HL-60 (cell line): ENCODE measurements at regions not wholly inside any gene's neighbourhood (a gene's known extent, or its start where the extent isn't known, plus 50 kb on each side); places are given as distances from the start of the nearest gene placed in this dataset.

Experiments
- DNase-seq, 2 experiments: peaks; one replicate each; pipeline ENCODE4 v3.0.0-alpha.2; 2010 to 2020; ENCODE audit warnings: low read depth in 1 of 2, low spot score in 1 of 2
- H3K27ac ChIP-seq: fragments of 250-450 bp; sonication (Bioruptor Pico); replicated peaks from 2 replicates; pipeline ENCODE4 v1.5.1; 2020; ENCODE audit warnings: mild to moderate bottlenecking, moderate library complexity
- H3K27me3 ChIP-seq: fragments of 250-450 bp; sonication (Bioruptor Pico); 2 replicates; pipeline ENCODE4 v1.5.1; 2021; ENCODE audit warnings: mild to moderate bottlenecking, moderate library complexity; ENCODE audit not compliant: insufficient read depth, poor library complexity, severe bottlenecking
- H3K4me3 ChIP-seq: replicated peaks from 2 replicates; pipeline ENCODE4 v1.5.1; 2011; ENCODE audit warnings: mild to moderate bottlenecking, control low read depth, low read length; ENCODE audit not compliant: insufficient read depth
- CTCF ChIP-seq: IDR thresholded peaks from one replicate; pipeline ENCODE4 v1.5.1; 2011; ENCODE audit warnings: low read length, control low read depth, inconsistent platforms; ENCODE audit not compliant: insufficient read depth
- GABPA ChIP-seq: IDR thresholded peaks from 2 replicates; pipeline ENCODE4 v1.6.1; 2012; ENCODE audit warnings: low read depth
- POLR2AphosphoS5 ChIP-seq: IDR thresholded peaks from 2 replicates; pipeline ENCODE4 v1.6.1; 2012; ENCODE audit warnings: low read depth
- REST ChIP-seq: IDR thresholded peaks from 2 replicates; pipeline ENCODE4 v1.6.1; 2012; ENCODE audit warnings: low read depth; ENCODE audit not compliant: insufficient replicate concordance
- SPI1 ChIP-seq: IDR thresholded peaks from 2 replicates; pipeline ENCODE4 v1.6.1; 2012; ENCODE audit warnings: low read depth, mild to moderate bottlenecking, borderline replicate concordance

DNA sequence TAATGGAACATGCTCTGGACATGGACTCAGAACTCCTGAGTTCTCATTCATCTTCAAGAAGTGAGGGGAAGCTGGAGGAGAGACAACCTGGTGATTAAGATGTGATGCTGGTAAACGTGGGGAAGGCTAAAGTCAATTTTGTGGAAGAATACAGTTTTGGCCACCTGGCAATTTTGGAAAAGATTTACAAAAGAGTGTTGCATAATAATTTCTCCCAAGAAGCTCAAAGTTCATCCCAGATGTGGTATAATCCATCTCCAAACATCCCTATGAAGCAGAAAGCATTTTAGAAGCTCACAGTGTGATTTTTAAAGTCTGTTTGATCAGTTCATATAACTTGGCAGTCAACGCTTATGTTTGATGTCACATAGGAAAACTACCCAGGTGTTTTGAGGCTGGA is 208.7 kb downstream of the LMX1A start:
- Histone ChIP-seq H3K4me3 (no peak overlapping the region), H3K27me3 (peaks cover 5% of the 10 kb centered on the region), H3K27ac (no peak overlapping the region)
- DNase-seq: no peak
- TF ChIP-seq CTCF (no peak), REST (no peak), POLR2AphosphoS5 (no peak), SPI1 (no peak), GABPA (no peak)

DNA sequence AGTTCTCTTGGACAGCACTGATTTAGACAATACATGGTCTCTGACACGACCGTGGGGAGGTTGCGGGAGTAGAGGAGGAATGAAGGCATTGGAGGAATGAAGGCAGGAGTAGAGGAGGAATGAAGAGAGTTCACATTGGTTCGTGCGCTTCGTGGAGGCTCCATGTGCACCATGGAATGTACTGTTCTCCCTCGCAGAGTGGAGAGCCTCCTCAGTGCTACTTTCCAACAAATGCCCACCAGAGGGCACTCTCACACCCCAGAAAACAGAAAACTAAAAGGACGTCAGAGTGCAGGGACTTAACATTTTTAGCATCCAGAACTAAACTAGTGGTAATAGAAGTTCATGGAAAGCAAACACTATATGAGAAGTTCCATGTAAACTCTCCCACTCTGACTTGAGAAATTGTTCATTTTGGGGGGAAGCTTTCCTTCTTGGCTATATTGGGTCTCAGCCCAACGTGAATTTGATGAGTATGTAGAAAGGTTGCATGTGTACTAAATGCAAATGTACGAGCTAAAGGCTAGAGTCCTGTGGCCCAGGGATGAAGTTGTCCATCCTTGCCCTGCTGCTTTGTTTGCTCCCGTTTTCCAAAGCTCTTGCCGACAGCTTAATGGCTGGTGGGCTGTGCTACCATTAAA is 211.6 kb downstream of the LMX1A start:
- Histone ChIP-seq H3K27ac (no peak overlapping the region), H3K27me3 (no peaks in the 10 kb centered on the region), H3K4me3 (no peak overlapping the region)
- peak in 1 of 2 experiments; percentile 31 for DNase-seq
- TF ChIP-seq GABPA (no peak), REST (no peak), POLR2AphosphoS5 (no peak), CTCF (peak; percentile 66), SPI1 (no peak)

DNA sequence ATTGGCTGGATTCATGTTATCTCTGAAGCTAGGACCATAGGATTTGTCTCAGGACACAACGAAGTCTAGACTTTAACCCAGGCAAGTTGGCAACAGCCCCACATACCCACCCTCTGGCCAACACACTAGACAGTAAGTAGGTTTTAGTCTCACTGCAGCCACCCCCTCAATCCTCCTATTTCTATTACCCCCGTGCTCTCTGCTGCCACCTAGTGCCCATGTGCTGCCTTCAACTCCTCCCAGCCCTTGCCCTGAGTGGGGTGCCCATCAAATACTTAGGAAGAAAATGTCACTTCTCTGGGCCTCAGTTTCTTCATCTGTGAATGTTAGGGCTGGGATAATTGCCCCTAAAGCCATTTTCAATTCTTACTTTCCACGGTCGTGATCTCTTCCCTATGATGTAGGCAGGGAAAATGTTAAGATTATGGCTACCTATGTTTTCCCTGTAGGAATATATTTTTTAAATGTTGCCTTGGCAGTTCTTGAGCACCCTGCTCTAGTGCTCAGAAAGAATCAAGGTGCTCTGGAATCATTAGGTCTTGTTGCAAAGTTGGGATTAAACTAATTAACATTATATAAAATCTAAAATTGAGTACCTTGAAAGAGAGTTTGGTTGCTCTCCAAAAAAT is 213.0 kb downstream of the LMX1A start:
- TF ChIP-seq CTCF (peak; percentile 78), GABPA (no peak), REST (no peak), POLR2AphosphoS5 (no peak)
- Histone ChIP-seq H3K27me3 (no peaks in the 10 kb centered on the region), H3K4me3 (no peak overlapping the region), H3K27ac (no peak overlapping the region)
- peak in 1 of 2 experiments; percentile 33 for DNase-seq
